ENCODE measurements at regions not wholly inside any gene's neighbourhood (a gene's known extent, or its start where the extent isn't known, plus 50 kb on each side); places are given as distances from the start of the nearest gene placed in this dataset.

DNA sequence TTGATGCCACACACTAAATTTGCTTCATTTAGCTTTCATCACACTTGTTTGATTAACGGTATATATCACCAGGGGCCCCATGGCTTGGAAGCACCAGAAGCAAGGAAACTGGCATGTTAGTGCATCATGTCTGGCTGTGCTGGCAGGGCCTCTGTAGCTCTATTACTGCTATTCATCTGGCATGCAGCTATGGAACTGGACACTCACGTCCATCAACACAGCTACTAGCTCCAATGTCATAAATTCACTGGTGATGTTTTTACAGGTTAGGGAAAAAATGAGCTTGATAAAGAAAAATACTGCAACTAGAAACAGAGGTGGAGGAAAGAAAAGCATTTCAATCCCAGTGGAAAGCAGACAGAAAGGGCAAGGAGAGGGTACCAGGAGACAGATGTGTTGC is 343.2 kb downstream of the DEPDC1B start:
- WGBS, 2 donors, result 72 to 76% methylated on average over 2 of the region's 2 CpGs
- no peak overlapping the region for H3K27ac ChIP-seq (ENCODE audit: low read depth in 2 of 2, low read length in 1 of 2)
- H3K9me3 ChIP-seq (ENCODE audit: control insufficient read depth in 2 of 2, insufficient read depth in 1 of 2, low read depth in 1 of 2, low read length in 1 of 2), result no peaks in the 10 kb centered on the region
- H3K4me3 ChIP-seq (ENCODE audit: low read depth in 1 of 2, low read length in 2 of 2), result no peak overlapping the region
- H3K36me3 ChIP-seq (ENCODE audit: control insufficient read depth in 2 of 2, insufficient read depth in 2 of 2, low read length in 1 of 2), result no peaks in the 10 kb centered on the region
- no peaks in the 10 kb centered on the region for H3K27me3 ChIP-seq (ENCODE audit: control insufficient read depth in 1 of 2, insufficient read depth in 2 of 2, low read length in 2 of 2)
- no peaks in the 10 kb centered on the region for H3K4me1 ChIP-seq (ENCODE audit: control insufficient read depth in 2 of 2, insufficient read depth in 2 of 2, low read length in 1 of 2)

- no peaks in the 10 kb centered on the region for H3K36me3 ChIP-seq (ENCODE audit: control insufficient read depth in 2 of 2, insufficient read depth in 2 of 2, low read length in 1 of 2)
- no peaks in the 10 kb centered on the region for H3K27me3 ChIP-seq (ENCODE audit: control insufficient read depth in 1 of 2, insufficient read depth in 2 of 2, low read length in 2 of 2)
- no peak overlapping the region for H3K27ac ChIP-seq (ENCODE audit: low read depth in 2 of 2, low read length in 1 of 2)
- H3K4me1 ChIP-seq (ENCODE audit: control insufficient read depth in 2 of 2, insufficient read depth in 2 of 2, low read length in 1 of 2), result no peaks in the 10 kb centered on the region
- no peaks in the 10 kb centered on the region for H3K9me3 ChIP-seq (ENCODE audit: control insufficient read depth in 2 of 2, insufficient read depth in 1 of 2, low read depth in 1 of 2, low read length in 1 of 2)
- no peak overlapping the region for H3K4me3 ChIP-seq (ENCODE audit: low read depth in 1 of 2, low read length in 2 of 2)
These were observed 344.8 kb downstream of the DEPDC1B start for GRCh38 chr5:60355181-60355580.

DNA sequence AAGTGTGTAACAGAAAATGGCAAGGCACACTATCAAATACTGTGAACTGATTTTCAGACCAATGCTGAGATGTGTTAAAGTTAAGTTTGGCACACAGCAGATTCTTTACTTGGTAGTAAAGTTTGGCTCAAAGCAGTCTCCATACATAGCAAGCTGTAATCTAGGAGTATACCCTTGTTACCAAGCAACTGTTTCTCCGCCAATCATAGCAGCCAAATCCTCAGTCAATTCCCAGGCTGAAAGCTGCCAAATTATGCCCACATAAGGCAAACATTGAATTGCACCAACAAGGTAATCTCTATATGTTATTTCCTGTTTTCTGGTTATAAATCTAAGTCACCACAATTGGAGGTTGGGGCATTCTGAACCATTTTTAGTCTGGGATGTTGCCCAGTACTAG is 345.7 kb downstream of the DEPDC1B start:
- H3K4me3 ChIP-seq (ENCODE audit: low read depth in 1 of 2, low read length in 2 of 2), result no peak overlapping the region
- H3K27me3 ChIP-seq (ENCODE audit: control insufficient read depth in 1 of 2, insufficient read depth in 2 of 2, low read length in 2 of 2), result no peaks in the 10 kb centered on the region
- no peaks in the 10 kb centered on the region for H3K4me1 ChIP-seq (ENCODE audit: control insufficient read depth in 2 of 2, insufficient read depth in 2 of 2, low read length in 1 of 2)
- no peaks in the 10 kb centered on the region for H3K9me3 ChIP-seq (ENCODE audit: control insufficient read depth in 2 of 2, insufficient read depth in 1 of 2, low read depth in 1 of 2, low read length in 1 of 2)
- no peak overlapping the region for H3K27ac ChIP-seq (ENCODE audit: low read depth in 2 of 2, low read length in 1 of 2)
- WGBS, 2 donors, result 56 to 83% methylated on average over 1 of the region's 1 CpG
- H3K36me3 ChIP-seq (ENCODE audit: control insufficient read depth in 2 of 2, insufficient read depth in 2 of 2, low read length in 1 of 2), result no peaks in the 10 kb centered on the region

- no peaks in the 10 kb centered on the region for H3K9me3 ChIP-seq (ENCODE audit: control insufficient read depth in 2 of 2, insufficient read depth in 1 of 2, low read depth in 1 of 2, low read length in 1 of 2)
- no peak overlapping the region for H3K4me3 ChIP-seq (ENCODE audit: low read depth in 1 of 2, low read length in 2 of 2)
- no peaks in the 10 kb centered on the region for H3K36me3 ChIP-seq (ENCODE audit: control insufficient read depth in 2 of 2, insufficient read depth in 2 of 2, low read length in 1 of 2)
- no peaks in the 10 kb centered on the region for H3K4me1 ChIP-seq (ENCODE audit: control insufficient read depth in 2 of 2, insufficient read depth in 2 of 2, low read length in 1 of 2)
- H3K27ac ChIP-seq (ENCODE audit: low read depth in 2 of 2, low read length in 1 of 2), result no peak overlapping the region
- 70% methylated on average over 1 of the region's 1 CpG for WGBS, 2 donors
- no peaks in the 10 kb centered on the region for H3K27me3 ChIP-seq (ENCODE audit: control insufficient read depth in 1 of 2, insufficient read depth in 2 of 2, low read length in 2 of 2)
These were observed 346.9 kb downstream of the DEPDC1B start for GRCh38 chr5:60352992-60353599.

- 34 to 38% methylated on average over 3 of the region's 3 CpGs for WGBS, 2 donors
- Histone ChIP-seq H3K27me3 (ENCODE audit: control insufficient read depth in 1 of 2, insufficient read depth in 2 of 2, low read length in 2 of 2) (no peaks in the 10 kb centered on the region), H3K9me3 (ENCODE audit: control insufficient read depth in 2 of 2, insufficient read depth in 1 of 2, low read depth in 1 of 2, low read length in 1 of 2) (no peaks in the 10 kb centered on the region), H3K4me1 (ENCODE audit: control insufficient read depth in 2 of 2, insufficient read depth in 2 of 2, low read length in 1 of 2) (no peaks in the 10 kb centered on the region), H3K27ac (ENCODE audit: low read depth in 2 of 2, low read length in 1 of 2) (no peak overlapping the region), H3K4me3 (ENCODE audit: low read depth in 1 of 2, low read length in 2 of 2) (no peak overlapping the region), H3K36me3 (ENCODE audit: control insufficient read depth in 2 of 2, insufficient read depth in 2 of 2, low read length in 1 of 2) (no peaks in the 10 kb centered on the region)
These were observed 349.2 kb downstream of the DEPDC1B start for GRCh38 chr5:60350794-60351193.

GRCh38 chr5:60349891-60350415 is 350.0 kb downstream of the DEPDC1B start:
- H3K36me3 ChIP-seq (ENCODE audit: control insufficient read depth in 2 of 2, insufficient read depth in 2 of 2, low read length in 1 of 2), result no peaks in the 10 kb centered on the region
- WGBS, 2 donors, result 71 to 89% methylated on average over 2 of the region's 2 CpGs

GRCh38 chr5:60346393-60346792 is 353.6 kb downstream of the DEPDC1B start:
- H3K4me3 ChIP-seq (ENCODE audit: low read depth in 1 of 2, low read length in 2 of 2), result no peak overlapping the region
- H3K27me3 ChIP-seq (ENCODE audit: control insufficient read depth in 1 of 2, insufficient read depth in 2 of 2, low read length in 2 of 2), result no peaks in the 10 kb centered on the region
- no peaks in the 10 kb centered on the region for H3K36me3 ChIP-seq (ENCODE audit: control insufficient read depth in 2 of 2, insufficient read depth in 2 of 2, low read length in 1 of 2)
- WGBS, 2 donors, result 79 to 87% methylated on average over 1 of the region's 1 CpG
- no peak overlapping the region for H3K27ac ChIP-seq (ENCODE audit: low read depth in 2 of 2, low read length in 1 of 2)
- no peaks in the 10 kb centered on the region for H3K9me3 ChIP-seq (ENCODE audit: control insufficient read depth in 2 of 2, insufficient read depth in 1 of 2, low read depth in 1 of 2, low read length in 1 of 2)
- no peaks in the 10 kb centered on the region for H3K4me1 ChIP-seq (ENCODE audit: control insufficient read depth in 2 of 2, insufficient read depth in 2 of 2, low read length in 1 of 2)

More at GRCh38 chr5:60349891-60350415, 350.0 kb downstream of the DEPDC1B start:
- Histone ChIP-seq H3K27ac (ENCODE audit: low read depth in 2 of 2, low read length in 1 of 2) (no peak overlapping the region), H3K9me3 (ENCODE audit: control insufficient read depth in 2 of 2, insufficient read depth in 1 of 2, low read depth in 1 of 2, low read length in 1 of 2) (no peaks in the 10 kb centered on the region), H3K27me3 (ENCODE audit: control insufficient read depth in 1 of 2, insufficient read depth in 2 of 2, low read length in 2 of 2) (no peaks in the 10 kb centered on the region), H3K4me1 (ENCODE audit: control insufficient read depth in 2 of 2, insufficient read depth in 2 of 2, low read length in 1 of 2) (no peaks in the 10 kb centered on the region), H3K4me3 (ENCODE audit: low read depth in 1 of 2, low read length in 2 of 2) (no peak overlapping the region)

DNA sequence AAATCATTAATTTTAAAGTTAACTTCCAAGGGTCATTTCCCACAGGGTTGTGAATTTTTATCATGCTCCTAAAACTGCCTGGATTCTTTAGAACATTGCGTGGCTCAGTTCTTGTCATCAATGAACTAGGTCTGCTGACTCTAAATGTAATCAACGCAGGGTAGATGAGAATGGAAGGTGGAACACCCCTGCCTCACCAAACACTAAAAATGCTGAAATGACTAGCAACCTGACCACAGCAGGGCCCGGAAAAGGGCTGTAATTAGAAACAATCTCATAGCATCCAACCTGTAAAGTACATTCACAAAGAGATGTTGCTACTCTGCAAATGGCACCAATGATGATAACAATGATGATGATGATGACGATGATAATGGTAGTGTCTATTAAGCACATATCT is 356.9 kb downstream of the DEPDC1B start:
- 92 to 93% methylated on average over 4 of the region's 4 CpGs for WGBS, 2 donors
- Histone ChIP-seq H3K27ac (ENCODE audit: low read depth in 2 of 2, low read length in 1 of 2) (no peak overlapping the region), H3K4me3 (ENCODE audit: low read depth in 1 of 2, low read length in 2 of 2) (no peak overlapping the region), H3K9me3 (ENCODE audit: control insufficient read depth in 2 of 2, insufficient read depth in 1 of 2, low read depth in 1 of 2, low read length in 1 of 2) (no peaks in the 10 kb centered on the region), H3K27me3 (ENCODE audit: control insufficient read depth in 1 of 2, insufficient read depth in 2 of 2, low read length in 2 of 2) (no peaks in the 10 kb centered on the region), H3K4me1 (ENCODE audit: control insufficient read depth in 2 of 2, insufficient read depth in 2 of 2, low read length in 1 of 2) (no peaks in the 10 kb centered on the region), H3K36me3 (ENCODE audit: control insufficient read depth in 2 of 2, insufficient read depth in 2 of 2, low read length in 1 of 2) (no peaks in the 10 kb centered on the region)

DNA sequence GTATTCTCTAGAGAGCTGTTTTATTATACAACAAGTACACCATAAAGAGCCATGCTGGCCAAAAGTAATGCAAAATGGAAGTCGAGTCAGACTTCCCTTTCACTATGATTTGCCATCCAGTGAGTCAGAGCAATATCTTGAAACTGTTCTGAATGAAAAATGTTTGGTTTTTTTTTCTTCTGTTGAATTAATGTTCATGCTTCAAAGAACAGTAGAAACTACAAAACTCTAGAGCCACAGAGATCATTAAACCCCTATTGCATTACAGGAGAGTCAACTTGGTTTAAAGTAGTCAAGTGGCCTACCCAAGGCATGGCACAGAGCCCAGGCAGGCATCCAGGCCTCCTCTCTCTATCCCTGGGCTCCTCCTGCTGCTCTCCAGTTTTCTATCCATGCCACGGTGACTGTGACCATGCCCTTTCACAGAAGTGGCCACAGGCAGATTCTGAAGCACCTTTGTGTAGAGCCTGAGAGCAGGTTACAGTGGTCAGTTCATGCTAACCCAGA is 358.9 kb downstream of the DEPDC1B start:
- Histone ChIP-seq H3K27ac (ENCODE audit: low read depth in 2 of 2, low read length in 1 of 2) (no peak overlapping the region), H3K4me1 (ENCODE audit: control insufficient read depth in 2 of 2, insufficient read depth in 2 of 2, low read length in 1 of 2) (no peaks in the 10 kb centered on the region), H3K27me3 (ENCODE audit: control insufficient read depth in 1 of 2, insufficient read depth in 2 of 2, low read length in 2 of 2) (no peaks in the 10 kb centered on the region), H3K4me3 (ENCODE audit: low read depth in 1 of 2, low read length in 2 of 2) (no peak overlapping the region), H3K36me3 (ENCODE audit: control insufficient read depth in 2 of 2, insufficient read depth in 2 of 2, low read length in 1 of 2) (no peaks in the 10 kb centered on the region), H3K9me3 (ENCODE audit: control insufficient read depth in 2 of 2, insufficient read depth in 1 of 2, low read depth in 1 of 2, low read length in 1 of 2) (no peaks in the 10 kb centered on the region)
- 67 to 71% methylated on average over 2 of the region's 2 CpGs for WGBS, 2 donors

GRCh38 chr5:60340326-60340725 is 359.6 kb downstream of the DEPDC1B start:
- no peak overlapping the region for H3K27ac ChIP-seq (ENCODE audit: low read depth in 2 of 2, low read length in 1 of 2)
- no peaks in the 10 kb centered on the region for H3K9me3 ChIP-seq (ENCODE audit: control insufficient read depth in 2 of 2, insufficient read depth in 1 of 2, low read depth in 1 of 2, low read length in 1 of 2)
- 84 to 91% methylated on average over 1 of the region's 1 CpG for WGBS, 2 donors
- no peak overlapping the region for H3K4me3 ChIP-seq (ENCODE audit: low read depth in 1 of 2, low read length in 2 of 2)
- no peaks in the 10 kb centered on the region for H3K36me3 ChIP-seq (ENCODE audit: control insufficient read depth in 2 of 2, insufficient read depth in 2 of 2, low read length in 1 of 2)
- no peaks in the 10 kb centered on the region for H3K4me1 ChIP-seq (ENCODE audit: control insufficient read depth in 2 of 2, insufficient read depth in 2 of 2, low read length in 1 of 2)
- H3K27me3 ChIP-seq (ENCODE audit: control insufficient read depth in 1 of 2, insufficient read depth in 2 of 2, low read length in 2 of 2), result no peaks in the 10 kb centered on the region

All from esophagus (tissue), 2 donors.